ENCODE measurements at regions not wholly inside any gene's neighbourhood (a gene's known extent, or its start where the extent isn't known, plus 50 kb on each side); places are given as distances from the start of the nearest gene placed in this dataset.

DNA sequence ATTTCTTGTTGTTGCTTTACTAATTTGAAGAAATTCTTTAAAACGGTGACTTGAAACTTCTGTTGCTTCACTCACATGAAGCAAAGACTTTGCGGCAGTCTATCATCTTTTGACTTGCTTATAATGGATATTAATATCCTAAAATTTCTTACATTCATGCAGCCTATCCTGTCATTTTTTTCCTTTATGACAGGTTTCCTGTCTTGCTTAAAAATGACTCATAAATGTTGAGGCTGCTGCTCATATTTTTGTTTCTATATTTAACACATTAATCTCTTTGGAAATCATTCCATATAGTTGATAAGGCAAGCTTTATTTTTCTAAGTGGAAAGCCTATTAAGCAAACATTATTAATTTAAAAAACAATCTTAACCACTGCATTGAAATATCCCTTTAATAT, 176.6 kb upstream of the GALNTL6 start:
- no peak for DNase-seq (ENCODE audit: low spot score)

DNA sequence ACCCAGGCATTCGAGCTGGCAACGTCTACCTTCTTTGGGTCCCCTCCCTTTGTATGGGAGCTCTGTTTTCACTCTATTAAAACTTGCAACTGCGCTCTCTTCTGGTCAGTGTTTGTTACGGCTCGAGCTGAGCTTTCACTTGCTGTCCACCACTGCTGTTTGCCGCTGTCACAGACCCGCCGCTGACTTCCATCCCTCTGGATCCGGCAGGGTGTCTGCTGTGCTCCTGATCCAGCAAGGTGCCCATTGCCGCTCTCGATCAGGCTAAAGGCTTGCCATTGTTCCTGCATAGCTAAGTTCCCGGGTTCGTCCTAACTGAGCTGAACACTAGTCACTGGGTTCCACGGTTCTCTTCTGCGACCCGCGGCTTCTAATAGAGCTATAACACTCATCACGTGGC, 183.5 kb upstream of the GALNTL6 start:
- no peak for DNase-seq (ENCODE audit: low spot score)

DNA sequence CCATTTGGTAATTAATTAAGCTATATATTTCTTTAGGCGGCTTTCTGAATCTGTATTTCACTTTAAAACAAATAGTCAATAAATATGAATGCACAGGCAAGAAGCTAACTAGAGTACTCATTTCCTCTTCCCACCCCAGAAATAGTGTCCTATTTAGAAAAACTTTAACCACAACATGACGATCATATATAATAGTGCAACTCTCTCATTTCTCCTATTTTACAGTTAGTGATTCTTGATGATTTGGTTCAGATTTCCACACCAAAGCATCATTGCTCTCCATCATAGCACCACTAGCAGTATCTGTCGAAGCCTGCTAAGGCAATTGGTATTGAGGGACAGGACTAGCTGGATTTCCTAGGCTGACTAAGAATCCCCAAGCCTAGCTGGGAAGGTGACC, 184.0 kb upstream of the GALNTL6 start:
- no peak for DNase-seq (ENCODE audit: low spot score)

DNA sequence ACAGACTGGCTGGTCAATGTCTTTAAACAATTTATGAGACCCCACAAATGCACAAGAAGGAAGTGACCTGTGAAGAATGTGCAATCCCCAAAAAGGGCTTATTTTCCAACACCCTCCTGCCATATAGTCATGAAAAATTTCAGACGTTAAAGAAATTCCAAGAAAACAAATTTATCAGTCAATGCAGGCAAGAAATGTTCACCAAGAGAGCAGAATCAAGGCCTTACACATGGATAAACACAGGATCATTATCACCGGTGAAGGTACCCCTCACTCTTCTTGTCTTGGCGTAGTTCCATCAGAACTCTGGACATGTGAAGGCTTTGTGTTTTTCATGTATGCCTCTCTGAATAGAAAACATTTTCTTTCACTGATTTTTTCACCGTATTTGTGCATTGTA, 186.7 kb upstream of the GALNTL6 start:
- no peak for DNase-seq (ENCODE audit: low spot score)

DNA sequence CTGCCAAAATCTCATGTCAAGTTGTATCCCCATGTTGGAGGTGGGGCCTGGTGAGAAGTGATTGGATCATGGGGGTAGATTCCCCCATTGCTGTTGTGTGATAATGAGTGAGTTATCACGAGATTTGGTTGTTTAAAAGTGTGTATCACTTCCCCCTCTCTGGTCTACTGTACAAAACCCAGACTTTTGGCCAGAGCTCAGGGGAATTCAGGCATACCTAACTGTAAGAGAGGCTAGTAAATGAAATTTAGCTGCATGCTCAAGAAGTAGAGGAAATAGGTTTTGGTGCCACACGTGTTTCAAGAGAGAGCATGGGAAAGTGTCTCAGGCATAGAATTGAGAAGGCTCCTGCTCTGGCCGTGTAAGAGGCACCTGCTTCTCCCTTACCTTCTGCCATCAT, 190.5 kb upstream of the GALNTL6 start:
- no peak for DNase-seq (ENCODE audit: low spot score)

DNA sequence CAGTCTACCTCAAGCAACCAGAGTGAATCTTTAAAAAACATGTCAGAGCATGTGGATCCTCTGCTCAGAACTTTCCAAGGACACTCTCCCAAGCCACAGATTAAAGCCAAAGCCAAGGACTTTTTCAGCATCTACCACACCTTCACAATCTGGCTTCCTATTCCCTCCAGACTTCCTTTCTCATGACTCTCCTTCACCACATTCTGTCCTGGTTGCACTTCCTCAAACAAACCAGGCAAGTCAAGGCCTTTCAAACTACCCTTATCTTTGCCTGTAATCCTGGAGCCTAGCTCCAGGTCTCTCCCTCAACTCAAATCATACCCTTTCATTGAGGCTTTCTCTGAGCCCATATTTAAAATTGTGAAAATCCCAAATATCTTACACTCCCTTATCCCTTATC, 191.6 kb upstream of the GALNTL6 start:
- DNase-seq (ENCODE audit: low spot score) = no peak

DNA sequence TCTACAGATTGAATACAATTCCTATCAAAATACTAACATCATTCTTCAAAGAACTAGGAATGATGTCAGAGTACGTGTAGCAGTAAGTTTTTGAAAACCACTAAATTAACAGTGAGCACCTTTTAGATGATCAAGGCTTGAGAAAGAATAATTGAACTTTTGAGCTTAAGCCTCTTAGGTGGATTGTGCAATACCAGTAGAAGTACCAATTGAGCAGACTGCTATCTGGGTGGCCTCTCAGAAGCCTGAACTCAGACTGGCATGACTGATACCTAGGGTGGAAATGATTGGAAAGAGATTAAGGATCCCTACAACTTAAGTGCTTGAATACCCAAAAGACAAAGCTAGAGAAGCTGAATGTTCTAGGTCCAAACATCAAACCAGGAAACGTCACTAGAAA, 200.3 kb upstream of the GALNTL6 start:
- DNase-seq (ENCODE audit: low spot score) = no peak

DNA sequence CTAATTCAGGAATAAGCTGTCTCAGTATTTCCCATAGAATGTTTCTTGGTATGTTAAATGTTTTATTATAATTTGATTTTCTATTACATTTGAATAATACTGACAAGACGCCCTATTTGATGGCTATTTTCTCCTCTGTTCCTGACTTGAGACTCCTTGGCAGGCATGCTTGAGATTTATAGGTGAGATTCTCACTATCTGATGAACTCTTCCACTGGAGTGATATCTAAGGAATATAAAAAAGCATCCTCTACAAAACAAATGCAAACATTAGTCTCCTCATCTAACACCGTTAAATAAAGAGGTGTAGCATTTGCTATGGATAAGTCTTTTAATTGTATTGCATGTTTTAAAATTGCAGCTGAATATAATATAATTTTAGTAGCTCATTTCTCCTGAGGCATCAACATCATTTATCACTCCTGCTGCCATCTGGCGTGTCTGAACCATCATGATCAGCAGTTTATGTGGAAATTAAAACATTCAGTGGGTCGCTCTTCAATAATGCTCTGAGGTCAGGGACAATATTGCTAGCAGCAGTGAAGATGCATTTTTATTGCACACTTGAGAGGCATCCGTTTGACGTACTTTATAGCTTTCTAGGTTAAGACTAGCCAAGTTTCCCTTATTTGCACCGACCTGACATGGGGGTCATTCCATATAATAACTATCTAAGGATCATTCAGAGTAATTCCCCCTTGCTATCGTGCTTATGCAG, 210.4 kb upstream of the GALNTL6 start:
- no peak for DNase-seq (ENCODE audit: low spot score)

DNA sequence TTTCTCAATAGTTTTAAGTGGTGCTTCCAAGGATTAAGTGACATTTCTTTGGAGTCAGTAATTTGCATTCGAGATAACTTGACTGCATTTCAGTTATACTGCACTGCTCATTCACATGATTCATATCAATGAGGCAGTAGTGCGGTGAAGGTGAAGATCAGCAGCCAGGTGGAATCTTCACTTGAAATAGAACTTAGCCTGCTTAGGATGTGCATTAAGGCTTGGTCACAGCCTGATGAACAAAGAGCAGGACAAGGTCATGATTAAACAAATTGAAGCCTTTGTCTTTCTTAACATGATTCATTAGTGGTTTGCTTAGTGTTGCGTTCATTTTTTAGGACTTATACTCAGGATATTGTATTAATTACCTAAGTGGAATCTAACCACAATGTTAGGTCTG, 212.1 kb upstream of the GALNTL6 start:
- no peak for DNase-seq (ENCODE audit: low spot score)

DNA sequence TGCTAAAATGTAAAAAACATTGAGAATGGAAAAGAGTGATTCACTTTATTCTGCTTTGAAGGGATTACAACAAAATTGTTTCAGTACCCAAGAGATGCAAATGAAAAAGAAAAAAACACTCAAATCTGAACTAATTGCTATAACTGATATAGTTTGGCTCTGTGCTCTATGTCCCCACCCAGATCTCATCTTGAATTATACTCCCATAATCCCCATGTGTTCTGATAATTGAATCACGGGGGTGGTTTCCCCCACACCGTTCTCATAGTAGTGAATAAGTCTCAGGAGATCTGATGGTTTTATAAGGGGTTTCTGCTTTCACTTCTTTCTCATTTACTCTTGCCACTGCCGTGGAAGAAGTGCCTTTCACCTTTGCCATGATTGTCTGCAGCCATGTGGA, 213.6 kb upstream of the GALNTL6 start:
- DNase-seq (ENCODE audit: low spot score) = no peak

DNA sequence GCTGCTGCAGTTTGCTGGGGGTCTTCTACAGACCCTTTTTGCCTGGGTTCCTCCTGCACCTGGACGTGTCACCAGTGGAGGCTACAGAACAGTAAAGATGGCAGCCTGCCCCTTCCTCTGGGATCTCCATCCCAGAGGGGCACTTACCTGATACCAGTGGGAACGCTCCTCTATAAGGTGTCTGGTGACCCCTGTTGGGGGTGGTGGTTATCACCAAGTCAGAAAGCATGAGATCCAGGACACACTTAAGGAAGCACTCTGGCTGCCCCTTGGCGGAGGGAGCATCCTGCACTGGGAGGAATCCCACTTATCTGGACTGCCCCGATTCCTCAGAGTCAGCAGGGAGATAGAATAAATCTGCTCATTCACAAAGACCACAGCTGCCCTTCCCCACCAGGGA, 218.9 kb upstream of the GALNTL6 start:
- no peak for DNase-seq (ENCODE audit: low spot score)

DNA sequence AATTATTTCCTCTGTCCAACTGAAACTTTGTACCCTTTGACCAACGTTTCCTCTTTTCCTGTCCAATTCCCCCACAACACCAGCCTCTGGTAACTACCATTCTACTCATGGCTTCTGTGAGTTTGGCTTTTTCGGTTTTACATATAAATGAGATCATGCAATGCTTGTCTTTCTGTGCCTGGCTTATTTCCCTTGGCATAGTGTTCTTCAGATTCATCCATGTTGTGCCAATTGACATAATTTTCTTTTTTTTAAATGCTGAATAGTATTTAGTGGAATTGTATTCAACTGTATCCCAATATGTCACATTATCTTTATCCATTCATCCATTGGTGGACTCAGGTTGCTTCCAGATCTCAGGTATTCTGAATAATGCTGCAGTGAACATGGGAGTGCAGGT, 222.5 kb upstream of the GALNTL6 start:
- DNase-seq (ENCODE audit: low spot score) = no peak

DNA sequence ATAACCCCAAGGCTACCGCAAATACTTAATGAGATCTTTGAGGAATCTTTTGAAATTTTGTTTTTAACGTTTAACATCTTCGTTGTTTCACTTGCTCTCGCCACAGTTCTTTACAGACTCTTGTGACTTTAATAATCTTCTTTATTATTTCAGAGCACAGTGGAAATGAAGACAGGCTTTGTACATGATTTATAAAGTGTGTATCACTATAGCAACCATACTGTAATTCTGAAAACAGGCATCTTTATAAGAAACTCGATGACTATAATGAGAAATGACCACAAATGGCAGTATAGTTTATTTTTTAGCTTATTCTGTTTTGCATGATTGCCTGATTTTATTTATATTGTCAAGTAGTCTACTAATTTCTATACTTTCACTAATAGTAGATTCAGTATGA, 224.4 kb upstream of the GALNTL6 start:
- DNase-seq (ENCODE audit: low spot score) = no peak

DNA sequence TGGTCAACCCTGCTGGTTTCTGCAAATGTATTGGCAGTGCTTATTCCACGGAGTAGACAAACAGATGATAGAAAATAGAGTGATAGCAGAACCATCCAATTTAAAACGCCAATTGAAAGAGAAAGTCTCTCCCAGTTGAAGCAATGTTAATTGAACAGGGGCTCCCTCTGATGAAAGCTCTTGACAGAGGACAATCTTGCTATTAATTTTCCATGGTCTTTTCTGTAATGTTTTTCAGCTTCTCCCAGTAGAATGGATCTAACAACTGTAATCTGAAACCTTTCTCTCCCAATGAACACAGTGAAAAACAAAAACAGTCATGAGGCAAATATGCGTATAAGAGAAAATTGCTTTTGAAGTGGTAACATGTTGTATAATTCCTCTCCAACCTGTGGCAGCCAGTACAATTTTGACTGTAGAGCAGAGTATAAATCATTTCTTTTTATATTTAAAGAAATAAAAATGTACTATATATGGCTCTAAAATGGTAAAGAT, 225.1 kb upstream of the GALNTL6 start:
- DNase-seq (ENCODE audit: low spot score) = no peak

DNA sequence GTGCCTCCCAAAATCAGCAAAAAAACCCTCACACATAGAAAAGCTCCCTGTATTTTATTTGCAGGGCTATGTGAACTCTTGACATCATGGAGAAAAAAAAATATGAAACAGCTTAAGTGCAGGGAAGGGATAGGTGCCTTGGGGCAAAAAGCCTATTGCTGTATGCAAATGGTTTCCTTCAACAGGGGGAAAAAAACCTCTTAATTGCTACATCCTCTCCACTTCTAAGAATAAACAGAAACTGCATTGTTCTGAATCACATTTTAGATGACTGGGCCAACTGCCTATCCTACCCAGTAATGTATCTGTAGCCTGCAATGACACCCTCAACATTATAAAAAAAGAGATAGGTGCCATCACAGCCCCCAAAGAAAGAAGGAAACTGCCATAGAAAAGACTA, 229.4 kb upstream of the GALNTL6 start:
- no peak for DNase-seq (ENCODE audit: low spot score)

DNA sequence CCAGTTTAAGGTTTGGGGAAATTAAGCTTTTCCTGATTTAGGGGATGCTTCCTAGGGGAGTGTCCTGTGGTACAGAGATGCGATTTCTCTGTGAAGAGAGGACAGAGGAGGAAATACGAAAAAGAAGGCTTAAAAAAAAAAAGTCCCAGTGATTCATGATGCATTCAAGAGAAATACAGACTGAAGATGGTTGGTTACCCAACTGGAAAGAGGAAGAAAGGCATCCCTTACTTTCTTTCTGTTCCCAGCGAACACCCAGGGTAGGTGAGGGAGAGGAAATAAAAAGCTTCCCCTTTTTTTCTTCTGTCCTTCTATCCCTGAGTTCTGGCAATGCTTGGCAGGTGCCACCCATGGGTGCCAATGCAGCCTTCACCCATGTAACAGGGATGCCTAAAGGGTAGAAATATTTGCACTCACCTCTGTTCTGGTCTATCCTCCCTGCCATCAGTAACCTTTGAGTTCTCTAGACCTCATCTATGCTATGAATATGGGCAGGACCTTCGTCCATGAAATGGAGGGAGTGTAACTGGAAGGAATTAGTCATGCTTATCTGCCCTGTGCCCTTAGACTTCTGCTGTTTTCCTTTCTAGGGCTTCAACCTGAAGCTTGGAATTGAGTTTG, 230.1 kb upstream of the GALNTL6 start:
- DNase-seq (ENCODE audit: low spot score) = no peak

DNA sequence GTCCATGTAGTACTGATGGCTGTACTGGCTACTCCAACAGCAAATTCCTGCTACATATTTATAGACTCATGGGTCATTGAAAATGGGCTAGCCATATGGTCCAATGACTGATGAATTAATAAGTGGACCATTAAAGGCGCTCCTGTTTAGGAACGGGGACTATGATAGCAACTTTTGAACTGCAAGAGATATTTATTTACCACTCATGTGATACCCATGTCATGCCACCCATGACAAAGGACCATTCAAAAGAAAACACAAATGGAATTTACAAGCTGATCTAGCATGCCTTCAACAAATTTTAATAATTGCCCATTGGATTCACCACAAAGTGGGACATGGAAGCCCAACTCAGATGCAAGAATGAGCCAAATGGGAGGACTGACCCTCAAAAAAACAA, 240.0 kb upstream of the GALNTL6 start:
- DNase-seq (ENCODE audit: low spot score) = no peak

DNA sequence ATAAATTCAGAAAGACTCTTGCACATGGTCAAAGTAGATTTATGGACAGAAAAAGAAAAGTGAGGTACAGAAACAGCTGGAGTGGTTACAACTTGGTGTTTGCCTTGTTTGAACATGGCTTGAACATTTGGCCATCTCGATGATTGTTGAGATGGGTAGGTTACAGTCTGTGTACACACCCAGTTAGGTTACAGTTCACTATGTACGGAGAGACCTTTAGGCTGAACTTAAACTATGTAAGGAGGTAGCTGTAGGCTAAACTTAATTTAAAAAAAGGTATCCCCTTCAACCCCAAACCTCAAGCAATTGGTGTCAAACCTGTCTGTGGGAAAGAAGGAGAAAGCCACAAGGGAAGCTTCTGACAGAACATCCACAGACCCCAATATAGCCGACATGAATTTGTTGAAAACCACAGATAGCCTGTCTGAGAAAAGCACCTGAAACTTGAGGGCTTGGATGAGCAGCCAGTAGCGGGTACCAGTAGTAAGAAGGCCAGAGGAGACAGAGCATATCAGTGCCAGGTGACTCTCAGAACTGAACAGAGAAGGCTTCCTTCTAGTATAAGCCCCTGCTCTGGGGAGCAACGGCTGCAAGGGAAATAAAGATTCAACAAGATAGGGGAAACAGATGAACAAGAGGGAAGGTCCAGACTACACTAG, 247.9 kb upstream of the GALNTL6 start:
- DNase-seq (ENCODE audit: low spot score) = no peak

DNA sequence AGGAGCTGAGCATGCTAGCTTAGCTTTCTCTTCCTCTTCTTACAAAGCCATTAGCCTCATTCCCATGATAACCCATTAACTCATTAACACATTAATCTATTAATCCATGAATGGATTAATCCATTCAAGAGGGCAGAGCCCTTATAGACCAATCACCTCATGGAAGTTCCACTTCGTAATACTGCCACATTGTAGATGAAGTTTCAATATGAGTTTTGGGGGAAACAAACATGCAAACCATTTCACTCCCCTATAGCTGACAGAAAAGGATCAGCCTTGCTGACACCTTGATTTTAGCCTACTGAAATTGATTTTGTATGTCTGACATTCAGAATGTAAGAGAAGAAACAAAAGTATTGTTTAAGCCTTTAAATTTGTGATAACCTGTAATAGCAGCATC, 251.8 kb upstream of the GALNTL6 start:
- no peak for DNase-seq (ENCODE audit: low spot score)

DNA sequence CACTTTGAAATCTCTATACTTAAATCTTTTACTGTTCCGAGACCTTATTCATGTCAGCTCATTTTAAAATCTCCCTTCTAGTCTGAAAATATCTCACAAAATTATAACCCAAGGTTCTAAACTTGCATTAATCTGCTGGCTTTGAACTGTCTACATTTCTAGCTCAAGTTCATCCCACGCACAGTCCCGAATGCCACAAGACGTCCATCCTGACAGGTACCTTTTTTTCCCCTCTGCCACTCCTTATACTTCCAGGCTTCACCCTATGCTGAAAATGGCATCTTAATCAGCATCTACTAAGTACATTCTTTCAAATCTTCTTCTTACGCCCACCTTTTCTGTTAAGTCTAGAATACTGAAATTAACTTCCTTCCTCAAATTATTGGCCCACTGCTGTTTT, 259.2 kb upstream of the GALNTL6 start:
- no peak for DNase-seq (ENCODE audit: low spot score)

DNA sequence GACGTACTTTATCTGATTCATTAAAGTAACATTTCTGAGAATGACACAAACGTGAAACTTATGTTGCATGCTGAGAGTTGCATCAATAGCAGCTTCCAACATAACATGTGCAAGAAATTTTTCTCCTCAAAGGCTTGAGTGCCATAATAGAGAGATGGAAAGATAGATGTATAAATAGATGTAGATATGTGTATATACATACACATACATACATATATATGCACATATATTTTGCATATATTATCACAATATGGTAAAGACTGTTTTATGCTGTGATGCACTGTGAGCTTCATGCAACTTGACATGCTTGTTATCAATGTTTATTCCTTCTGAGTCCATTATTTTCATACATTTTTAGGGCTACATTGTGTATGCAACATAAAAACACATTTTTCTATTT, 270.6 kb upstream of the GALNTL6 start:
- no peak for DNase-seq (ENCODE audit: low spot score)

DNA sequence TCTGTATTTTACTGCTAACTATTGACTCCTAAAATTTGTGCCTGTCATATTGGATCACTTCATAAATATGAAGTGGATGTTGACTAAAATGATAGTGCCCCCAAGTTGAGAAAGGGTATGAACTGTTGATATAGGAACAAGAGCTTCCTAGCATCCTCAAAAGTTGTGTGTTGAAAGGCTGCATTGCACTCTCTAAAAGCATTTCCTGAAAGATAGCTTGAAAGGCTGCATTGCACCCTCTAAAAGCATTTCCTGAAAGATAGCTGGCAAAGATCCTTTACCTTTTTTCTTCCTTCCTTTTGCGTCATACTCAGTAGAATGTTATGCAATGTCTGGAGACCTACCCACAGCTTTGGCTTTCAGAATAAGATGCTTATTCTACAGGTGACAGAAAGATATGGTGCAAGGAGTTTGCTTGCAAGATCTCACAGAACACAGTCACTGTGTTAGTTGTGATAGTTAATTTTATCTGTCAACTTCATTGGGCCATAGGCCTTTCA, 274.6 kb upstream of the GALNTL6 start:
- no peak for DNase-seq (ENCODE audit: low spot score)

DNA sequence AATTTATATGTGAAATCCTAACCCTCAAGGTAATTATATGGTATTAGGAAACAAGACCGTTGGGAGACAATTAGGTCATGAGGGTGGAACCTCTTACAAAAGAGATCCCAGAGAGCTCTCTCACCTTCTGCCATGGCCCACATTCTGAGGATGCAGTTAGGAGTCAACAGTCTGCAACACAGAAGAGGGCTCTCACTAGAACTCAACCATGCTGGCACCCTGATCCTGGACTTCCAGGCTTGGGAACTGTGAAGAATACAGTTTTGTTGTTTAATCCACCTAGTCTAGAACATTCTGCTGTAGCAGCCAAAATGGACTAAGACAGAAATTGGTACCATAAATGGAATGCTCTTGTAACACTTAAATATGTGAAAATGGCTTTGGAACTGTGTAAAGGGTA, 278.8 kb upstream of the GALNTL6 start:
- DNase-seq (ENCODE audit: low spot score) = no peak
